Ishikawa (cell line): ENCODE measurements at regions not wholly inside any gene's neighbourhood (a gene's known extent, or its start where the extent isn't known, plus 50 kb on each side); places are given as distances from the start of the nearest gene placed in this dataset.

Experiments
- CREB1 ChIP-seq: IDR thresholded peaks from 2 replicates; pipeline ENCODE4 v1.6.1; 2012; ENCODE audit warnings: low read depth
- EGR1 ChIP-seq: IDR thresholded peaks from 2 replicates; pipeline ENCODE4 v1.6.1; 2012
- EP300 ChIP-seq: IDR thresholded peaks from 2 replicates; pipeline ENCODE4 v1.6.1; 2012; ENCODE audit warnings: borderline replicate concordance
- FOXM1 ChIP-seq: IDR thresholded peaks from 2 replicates; pipeline ENCODE4 v1.6.1; 2012; ENCODE audit warnings: low read depth, borderline replicate concordance
- MAX ChIP-seq: IDR thresholded peaks from 2 replicates; pipeline ENCODE4 v1.6.1; 2012
- RAD21 ChIP-seq: IDR thresholded peaks from 2 replicates; pipeline ENCODE4 v1.6.1; 2012; ENCODE audit warnings: low read depth
- REST ChIP-seq: IDR thresholded peaks from 2 replicates; pipeline ENCODE4 v1.6.1; 2012; ENCODE audit warnings: low read depth, mild to moderate bottlenecking
- TAF1 ChIP-seq: IDR thresholded peaks from 2 replicates; pipeline ENCODE4 v1.6.1; 2012; ENCODE audit warnings: low read depth, mild to moderate bottlenecking
- TEAD4 ChIP-seq: IDR thresholded peaks from 2 replicates; pipeline ENCODE4 v1.6.1; 2012
- YY1 ChIP-seq: IDR thresholded peaks from 2 replicates; pipeline ENCODE4 v1.6.1; 2012; ENCODE audit warnings: low read depth

- TF ChIP-seq RAD21 = no peak
- TF ChIP-seq FOXM1 = no peak
- no peak for TF ChIP-seq CREB1
- no peak for TF ChIP-seq TAF1
- no peak for TF ChIP-seq MAX
- TF ChIP-seq EGR1 = no peak
- no peak for TF ChIP-seq YY1
- TF ChIP-seq EP300 = no peak
- no peak for TF ChIP-seq TEAD4
- peak; percentile 65 for TF ChIP-seq REST
Observed at GRCh38 chr6:91895599-91896285, 1308.9 kb upstream of the MAP3K7 start.
